Hepatocyte (in vitro differentiated cells): ENCODE measurements at regions not wholly inside any gene's neighbourhood (a gene's known extent, or its start where the extent isn't known, plus 50 kb on each side); places are given as distances from the start of the nearest gene placed in this dataset.

ENCODE experiments used
- EZH2phosphoT487 ChIP-seq: fragments of 200-600 bp; sonication (generic); IDR thresholded peaks from one replicate; pipeline ENCODE4 v1.6.1; 2018; ENCODE audit warnings: antibody characterized with exemption, mild to moderate bottlenecking, low read depth, moderate library complexity; ENCODE audit not compliant: unreplicated experiment, severe bottlenecking
- TF ChIP-seq, protein P1 (sequence below): fragments of 200-600 bp; sonication (generic); IDR thresholded peaks from 2 replicates; pipeline ENCODE4 v1.5.1; 2016; ENCODE audit warnings: antibody characterized with exemption, mild to moderate bottlenecking; ENCODE audit not compliant: poor library complexity

DNA sequence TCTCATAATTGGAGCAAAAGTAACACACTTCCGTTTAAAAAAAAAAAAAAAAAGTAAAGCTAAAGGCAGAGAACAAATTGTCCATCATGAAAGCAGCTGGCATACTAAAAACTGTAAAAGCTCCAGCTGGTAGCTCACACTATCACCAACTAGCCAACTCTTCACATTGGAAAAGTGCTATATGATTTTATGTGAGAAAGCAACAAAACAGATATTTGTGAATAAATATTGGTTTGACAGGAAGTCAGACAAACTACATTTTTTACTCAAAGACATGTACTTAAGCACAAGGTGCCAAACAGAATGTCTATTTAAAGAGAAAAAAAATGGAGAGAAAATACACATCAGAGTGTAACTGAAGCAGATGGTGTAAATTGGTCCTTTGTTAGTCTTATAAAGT lies 231.2 kb upstream of the CADM2 start:
- TF ChIP-seq, protein P1, sequence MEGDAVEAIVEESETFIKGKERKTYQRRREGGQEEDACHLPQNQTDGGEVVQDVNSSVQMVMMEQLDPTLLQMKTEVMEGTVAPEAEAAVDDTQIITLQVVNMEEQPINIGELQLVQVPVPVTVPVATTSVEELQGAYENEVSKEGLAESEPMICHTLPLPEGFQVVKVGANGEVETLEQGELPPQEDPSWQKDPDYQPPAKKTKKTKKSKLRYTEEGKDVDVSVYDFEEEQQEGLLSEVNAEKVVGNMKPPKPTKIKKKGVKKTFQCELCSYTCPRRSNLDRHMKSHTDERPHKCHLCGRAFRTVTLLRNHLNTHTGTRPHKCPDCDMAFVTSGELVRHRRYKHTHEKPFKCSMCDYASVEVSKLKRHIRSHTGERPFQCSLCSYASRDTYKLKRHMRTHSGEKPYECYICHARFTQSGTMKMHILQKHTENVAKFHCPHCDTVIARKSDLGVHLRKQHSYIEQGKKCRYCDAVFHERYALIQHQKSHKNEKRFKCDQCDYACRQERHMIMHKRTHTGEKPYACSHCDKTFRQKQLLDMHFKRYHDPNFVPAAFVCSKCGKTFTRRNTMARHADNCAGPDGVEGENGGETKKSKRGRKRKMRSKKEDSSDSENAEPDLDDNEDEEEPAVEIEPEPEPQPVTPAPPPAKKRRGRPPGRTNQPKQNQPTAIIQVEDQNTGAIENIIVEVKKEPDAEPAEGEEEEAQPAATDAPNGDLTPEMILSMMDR = no peak
- TF ChIP-seq EZH2phosphoT487 = no peak
